Neuronal stem cell (in vitro differentiated cells): ENCODE measurements at regions not wholly inside any gene's neighbourhood (a gene's known extent, or its start where the extent isn't known, plus 50 kb on each side); places are given as distances from the start of the nearest gene placed in this dataset.

Experiments used
- DNase-seq: peaks from one replicate; pipeline ENCODE4 v3.0.0-alpha.2; 2013; ENCODE audit warnings: low spot score
- H2AFZ ChIP-seq: one replicate; pipeline ENCODE4 v1.6.1; 2013; ENCODE audit warnings: mild to moderate bottlenecking, low read length, inconsistent platforms
- H2AK5ac ChIP-seq: 2 replicates; pipeline ENCODE4 v1.6.1; 2013; ENCODE audit warnings: low read depth, mild to moderate bottlenecking, inconsistent platforms, low read length, moderate library complexity, mixed read lengths
- H2BK120ac ChIP-seq: 2 replicates; pipeline ENCODE4 v1.6.1; 2013; ENCODE audit warnings: low read depth, mild to moderate bottlenecking, inconsistent platforms, low read length, moderate library complexity, mixed read lengths
- H2BK12ac ChIP-seq: one replicate; pipeline ENCODE4 v1.6.1; 2013; ENCODE audit warnings: low read length, inconsistent platforms
- H2BK15ac ChIP-seq: 2 replicates; pipeline ENCODE4 v1.6.1; 2013; ENCODE audit warnings: mild to moderate bottlenecking, low read length, inconsistent platforms, mixed read lengths
- H2BK5ac ChIP-seq: one replicate; pipeline ENCODE4 v1.6.1; 2013; ENCODE audit warnings: inconsistent platforms, mild to moderate bottlenecking, low read length, moderate library complexity
- H3K14ac ChIP-seq: one replicate; pipeline ENCODE4 v1.6.1; 2013; ENCODE audit warnings: low read length, inconsistent platforms
- H3K18ac ChIP-seq: 2 replicates; pipeline ENCODE4 v1.6.1; 2013; ENCODE audit warnings: low read length, inconsistent platforms
- H3K23ac ChIP-seq: 2 replicates; pipeline ENCODE4 v1.6.1; 2013; ENCODE audit warnings: low read depth, mild to moderate bottlenecking, mixed read lengths, low read length, inconsistent platforms; ENCODE audit not compliant: poor library complexity
- H3K27ac ChIP-seq: replicated peaks from 3 replicates; pipeline ENCODE4 v1.5.1; 2013; ENCODE audit warnings: low read length, inconsistent platforms
- H3K27me3 ChIP-seq, 3 experiments: 2 replicates each; pipeline ENCODE4 v1.6.1; 2013; ENCODE audit warnings: low read length in 3 of 3, mild to moderate bottlenecking in 2 of 3, inconsistent platforms in 1 of 3, low read depth in 1 of 3, mixed read lengths in 1 of 3, moderate library complexity in 1 of 3; ENCODE audit not compliant: control insufficient read depth in 3 of 3, insufficient read depth in 3 of 3
- H3K36me3 ChIP-seq, 2 donors: replicated peaks in 1 of 2; 2 replicates each; pipeline ENCODE4 v1.6.1; 2013; ENCODE audit warnings: low read length in 2 of 2; ENCODE audit not compliant: control insufficient read depth in 2 of 2, insufficient read depth in 2 of 2
- H3K4ac ChIP-seq: 2 replicates; pipeline ENCODE4 v1.6.1; 2013; ENCODE audit warnings: inconsistent platforms, mild to moderate bottlenecking, low read length, moderate library complexity
- H3K4me1 ChIP-seq, 2 donors: 1 replicate in 1 of 2; 2 replicates in 1 of 2; pipeline ENCODE4 v1.6.1; 2013; ENCODE audit warnings: low read length in 2 of 2, low read depth in 1 of 2; ENCODE audit not compliant: control insufficient read depth in 2 of 2, insufficient read depth in 1 of 2
- H3K4me2 ChIP-seq: one replicate; pipeline ENCODE4 v1.6.1; 2013; ENCODE audit warnings: mild to moderate bottlenecking, low read length, inconsistent platforms; ENCODE audit not compliant: insufficient read depth, poor library complexity, severe bottlenecking
- H3K4me3 ChIP-seq, 2 donors: 2 replicates each; pipeline ENCODE4 v1.5.1; 2013; ENCODE audit warnings: low read length in 2 of 2, mild to moderate bottlenecking in 2 of 2, inconsistent platforms in 1 of 2, moderate library complexity in 1 of 2
- H3K79me1 ChIP-seq: one replicate; pipeline ENCODE4 v1.6.1; 2013; ENCODE audit warnings: low read depth, mild to moderate bottlenecking, inconsistent platforms, low read length, moderate library complexity
- H3K9ac ChIP-seq: one replicate; pipeline ENCODE4 v1.6.1; 2013; ENCODE audit warnings: mild to moderate bottlenecking, low read depth, low read length, inconsistent platforms; ENCODE audit not compliant: poor library complexity
- H3K9me3 ChIP-seq, 2 donors: replicated peaks in 1 of 2; 2 replicates each; pipeline versions ENCODE3 to v1.6.1; 2013; ENCODE audit warnings: low read length in 2 of 2, mild to moderate bottlenecking in 2 of 2, inconsistent platforms in 1 of 2, low read depth in 1 of 2, mixed read lengths in 1 of 2, moderate library complexity in 1 of 2; ENCODE audit not compliant: control insufficient read depth in 2 of 2, insufficient read depth in 1 of 2
- H4K8ac ChIP-seq: one replicate; pipeline ENCODE4 v1.6.1; 2013; ENCODE audit warnings: low read depth, mild to moderate bottlenecking, inconsistent platforms, low read length, moderate library complexity
- H4K91ac ChIP-seq: one replicate; pipeline ENCODE4 v1.6.1; 2013; ENCODE audit warnings: low read length, low read depth, mild to moderate bottlenecking, inconsistent platforms; ENCODE audit not compliant: poor library complexity
- WGBS, 2 donors: extraction: QIAGEN DNeasy Blood & Tissue Kit; methylation state at CpG; one replicate each; pipeline ENCODE4 v1.1.7; 2013; ENCODE audit warnings: missing lambda C conversion rate in 2 of 2, mixed read lengths in 1 of 2; ENCODE audit not compliant: insufficient read length in 2 of 2, insufficient replicate concordance in 1 of 2; ENCODE audit errors: extremely low coverage in 2 of 2; 5-methylcytosine and 5-hydroxymethylcytosine counted together

- Histone ChIP-seq H3K4me2 (no peak overlapping the region), H3K23ac (no peak overlapping the region), H3K79me1 (no peaks in the 10 kb centered on the region), H2BK5ac (no peak overlapping the region), H2BK120ac (no peak overlapping the region), H3K18ac (no peak overlapping the region), H3K9ac (no peak overlapping the region), H3K9me3 (no peaks in the 10 kb centered on the region), H4K8ac (no peak overlapping the region), H3K4me1 (no peaks in the 10 kb centered on the region), H2BK12ac (no peak overlapping the region), H3K14ac (no peak overlapping the region), H4K91ac (no peak overlapping the region), H3K27me3 (no peaks in the 10 kb centered on the region), H3K4me3 (no peak overlapping the region), H2BK15ac (no peak overlapping the region), H2AFZ (no peak overlapping the region), H3K4ac (no peak overlapping the region), H2AK5ac (no peak overlapping the region), H3K36me3 (no peaks in the 10 kb centered on the region), H3K27ac (no peak overlapping the region)
- no CpG with 5 or more reads among the region's 2 CpGs for WGBS, 2 donors
- peak; percentile 23 for DNase-seq
Measured at GRCh38 chr7:142412551-142413193, 154.8 kb upstream of the PRSS58 start.

- no peaks in the 10 kb centered on the region for H3K36me3 ChIP-seq
Measured at GRCh38 chr7:142409471-142409870, 151.6 kb upstream of the PRSS58 start.

GRCh38 chr7:142408794-142409193 lies 150.9 kb upstream of the PRSS58 start:
- Histone ChIP-seq H3K27me3 (no peaks in the 10 kb centered on the region), H2BK15ac (no peak overlapping the region), H4K8ac (no peak overlapping the region), H3K9me3 (no peaks in the 10 kb centered on the region), H3K9ac (no peak overlapping the region), H2BK120ac (no peak overlapping the region), H3K4me2 (no peak overlapping the region), H3K4ac (no peak overlapping the region), H3K79me1 (no peaks in the 10 kb centered on the region), H3K14ac (no peak overlapping the region), H3K4me1 (no peaks in the 10 kb centered on the region), H3K18ac (no peak overlapping the region), H2AFZ (no peak overlapping the region), H3K36me3 (no peaks in the 10 kb centered on the region), H2BK5ac (no peak overlapping the region), H2BK12ac (no peak overlapping the region), H3K23ac (no peak overlapping the region), H3K27ac (no peak overlapping the region), H3K4me3 (no peak overlapping the region), H4K91ac (no peak overlapping the region), H2AK5ac (no peak overlapping the region)
- no peak for DNase-seq

More at GRCh38 chr7:142409471-142409870, 151.6 kb upstream of the PRSS58 start:
- H3K14ac ChIP-seq = no peak overlapping the region
- no peak overlapping the region for H2BK15ac ChIP-seq
- no peak overlapping the region for H2AK5ac ChIP-seq
- H3K4me1 ChIP-seq = no peaks in the 10 kb centered on the region
- no peak overlapping the region for H3K23ac ChIP-seq
- no peak overlapping the region for H2BK5ac ChIP-seq
- no peak overlapping the region for H2AFZ ChIP-seq
- no peak overlapping the region for H2BK12ac ChIP-seq
- no peak overlapping the region for H3K27ac ChIP-seq
- H3K79me1 ChIP-seq = no peaks in the 10 kb centered on the region
- no peak overlapping the region for H3K4me2 ChIP-seq
- DNase-seq = no peak
- no peak overlapping the region for H3K9ac ChIP-seq
- H3K9me3 ChIP-seq = no peaks in the 10 kb centered on the region
- H3K27me3 ChIP-seq = no peaks in the 10 kb centered on the region
- H4K91ac ChIP-seq = no peak overlapping the region
- H3K4ac ChIP-seq = no peak overlapping the region
- H4K8ac ChIP-seq = no peak overlapping the region
- H3K18ac ChIP-seq = no peak overlapping the region
- no peak overlapping the region for H2BK120ac ChIP-seq
- no peak overlapping the region for H3K4me3 ChIP-seq

GRCh38 chr7:142407939-142408570 lies 150.2 kb upstream of the PRSS58 start:
- WGBS, 2 donors = no CpG with 5 or more reads among the region's 8 CpGs
- H3K9me3 ChIP-seq = no peaks in the 10 kb centered on the region
- no peak overlapping the region for H2AFZ ChIP-seq
- H2BK12ac ChIP-seq = no peak overlapping the region
- H3K36me3 ChIP-seq = no peaks in the 10 kb centered on the region
- H3K4me3 ChIP-seq = no peak overlapping the region
- H4K91ac ChIP-seq = no peak overlapping the region
- H3K4ac ChIP-seq = no peak overlapping the region
- no peak overlapping the region for H3K9ac ChIP-seq
- no peak overlapping the region for H3K4me2 ChIP-seq
- no peak overlapping the region for H3K18ac ChIP-seq
- H3K4me1 ChIP-seq = no peaks in the 10 kb centered on the region
- no peak overlapping the region for H2BK5ac ChIP-seq
- H3K27ac ChIP-seq = no peak overlapping the region
- H3K14ac ChIP-seq = no peak overlapping the region
- no peak overlapping the region for H2AK5ac ChIP-seq
- H3K23ac ChIP-seq = no peak overlapping the region
- H2BK120ac ChIP-seq = no peak overlapping the region
- no peak for DNase-seq
- H3K27me3 ChIP-seq = no peaks in the 10 kb centered on the region
- H2BK15ac ChIP-seq = no peak overlapping the region
- H3K79me1 ChIP-seq = no peaks in the 10 kb centered on the region
- H4K8ac ChIP-seq = no peak overlapping the region
